HG02623 (cell line): ENCODE measurements at regions not wholly inside any gene's neighbourhood (a gene's known extent, or its start where the extent isn't known, plus 50 kb on each side); places are given as distances from the start of the nearest gene placed in this dataset.

ENCODE experiments used
- ATAC-seq: cut with Tn5 transposase; IDR thresholded peaks from one replicate; pipeline ENCODE4 v1.9.1; 2021; ENCODE audit warnings: moderate library complexity; ENCODE audit not compliant: unreplicated experiment

DNA sequence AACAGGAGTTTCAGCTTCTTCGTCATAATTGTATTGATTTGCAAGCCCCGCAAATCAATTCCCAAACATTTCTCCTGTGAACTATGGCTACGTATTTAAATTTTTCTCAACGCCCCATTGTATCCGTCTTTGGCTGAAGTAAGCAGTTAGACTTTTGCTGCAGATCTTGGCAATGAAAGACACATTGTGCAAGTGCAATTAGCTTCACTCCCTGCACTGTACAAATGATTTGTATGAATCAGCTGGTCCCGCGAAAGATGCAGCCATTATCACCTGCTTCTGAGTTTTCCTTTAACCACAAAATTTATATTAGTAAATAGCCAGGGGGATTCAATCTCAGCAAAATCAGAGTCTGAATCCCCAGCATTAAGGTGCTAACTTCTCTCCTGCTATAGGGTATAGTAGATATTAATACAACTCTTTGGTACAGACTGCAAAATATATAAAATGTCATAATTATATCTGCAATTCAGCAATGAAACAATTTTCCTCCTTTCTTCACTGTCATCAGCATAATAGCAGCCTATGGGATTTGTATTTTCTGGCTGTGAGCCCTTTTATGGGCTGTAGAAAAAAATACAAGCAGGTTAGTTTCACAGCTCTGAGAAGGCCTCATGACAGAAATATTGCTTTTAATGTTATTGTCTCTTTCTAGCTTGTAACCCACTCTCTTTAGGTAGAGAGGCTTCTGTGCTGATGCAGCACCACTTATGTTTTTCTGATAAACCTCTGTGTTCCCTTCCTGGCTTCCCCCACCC is 68.4 kb upstream of the SMARCA2 start:
- no peak for ATAC-seq

DNA sequence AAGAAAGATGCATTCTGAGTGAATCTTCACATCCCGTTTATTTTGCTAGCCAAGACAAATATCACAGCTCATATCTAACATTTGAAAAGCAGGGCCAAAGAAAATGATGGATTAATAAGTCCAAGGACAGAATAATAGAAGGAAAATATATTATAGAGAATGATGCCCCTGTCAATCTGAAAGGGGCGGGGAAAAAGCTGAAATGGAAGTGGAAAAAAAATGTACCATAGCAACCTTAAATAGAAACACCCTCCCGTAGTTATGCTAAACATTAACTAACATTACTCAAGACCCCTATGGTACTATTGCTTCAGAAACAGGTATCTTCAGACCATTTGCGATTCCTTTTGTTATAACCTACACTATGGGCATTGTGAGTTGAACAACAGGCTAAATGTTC is 67.7 kb upstream of the SMARCA2 start:
- ATAC-seq = no peak

DNA sequence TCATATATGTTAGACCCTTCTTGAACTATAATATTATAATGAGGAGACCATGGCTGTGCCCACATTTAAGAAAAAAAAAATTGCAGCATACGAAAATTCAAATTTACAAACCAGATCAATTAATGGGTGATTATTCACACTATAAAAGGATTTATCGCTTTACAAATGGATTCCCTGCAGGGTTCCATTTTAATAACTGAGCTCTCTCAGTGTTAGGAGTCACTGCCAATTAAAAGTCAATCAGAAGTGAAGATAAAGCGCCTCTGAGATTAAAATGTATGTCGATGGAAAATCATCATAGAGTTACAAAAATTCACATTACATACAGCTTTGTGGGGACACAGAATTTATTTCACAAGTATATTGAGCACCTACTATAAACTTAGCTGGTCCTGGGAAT is 66.6 kb upstream of the SMARCA2 start:
- no peak for ATAC-seq

- ATAC-seq = no peak
Observed at GRCh38 chr9:1951446-1951845, 63.7 kb upstream of the SMARCA2 start.

GRCh38 chr9:1952001-1952400 is 63.1 kb upstream of the SMARCA2 start:
- no peak for ATAC-seq

- no peak for ATAC-seq
Observed at GRCh38 chr9:1954238-1954637, 60.9 kb upstream of the SMARCA2 start.

- ATAC-seq = no peak
Observed at GRCh38 chr9:1956958-1957357, 58.2 kb upstream of the SMARCA2 start.

GRCh38 chr9:1957856-1958255 is 57.3 kb upstream of the SMARCA2 start:
- no peak for ATAC-seq

- no peak for ATAC-seq
Observed at GRCh38 chr9:1959371-1959770, 55.8 kb upstream of the SMARCA2 start.

GRCh38 chr9:1960342-1961042 is 54.7 kb upstream of the SMARCA2 start:
- no peak for ATAC-seq

DNA sequence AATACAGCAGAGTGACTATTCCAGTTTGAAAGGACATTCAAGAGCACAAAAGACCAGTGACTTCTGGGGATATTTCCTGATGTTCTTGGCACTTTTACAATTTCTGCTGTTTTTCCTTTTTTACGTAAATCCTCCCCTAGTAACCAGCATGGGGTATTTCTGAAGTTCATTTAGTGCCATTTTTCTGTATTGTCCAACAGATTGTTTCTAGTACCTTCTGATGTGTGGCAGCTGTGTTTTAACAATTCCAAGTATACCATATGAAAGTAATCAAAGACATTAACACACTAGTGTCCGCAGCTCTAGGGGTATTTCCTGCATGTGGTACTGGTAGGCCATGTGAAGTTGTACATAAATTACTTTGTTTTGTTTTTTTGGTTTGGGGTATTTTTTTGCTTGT is 53.0 kb upstream of the SMARCA2 start:
- no peak for ATAC-seq

- ATAC-seq = no peak
Observed at GRCh38 chr9:1962588-1963106, 52.5 kb upstream of the SMARCA2 start.

DNA sequence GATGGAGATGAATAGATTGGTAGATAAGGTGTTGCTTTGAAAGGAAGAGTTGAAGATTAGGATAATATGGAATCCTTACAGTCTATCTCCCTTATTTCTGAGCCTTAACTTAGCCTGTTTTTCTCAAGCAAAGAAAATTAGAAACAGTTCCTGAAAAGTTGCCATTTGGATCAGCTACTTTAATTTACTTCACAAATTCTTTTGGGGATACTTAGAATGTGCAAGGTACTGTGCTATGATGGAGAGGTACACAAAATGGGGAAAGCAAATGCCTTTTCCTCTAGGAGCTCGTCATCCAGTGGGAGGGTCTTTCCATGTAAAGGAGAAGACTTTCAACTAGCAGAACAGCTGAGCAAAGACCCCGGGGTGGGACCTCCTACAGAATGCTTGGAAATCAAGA is 51.1 kb upstream of the SMARCA2 start:
- no peak for ATAC-seq
